GM11168 (cell line): ENCODE measurements at regions not wholly inside any gene's neighbourhood (a gene's known extent, or its start where the extent isn't known, plus 50 kb on each side); places are given as distances from the start of the nearest gene placed in this dataset.

Experiments used
- in situ Hi-C: fragments of 300-500 bp; cut with MboI; formaldehyde crosslinking; loops from one replicate; pipeline ENCODE4 v1.12.0; 2022; ENCODE audit warnings: low sequenced_read_pairs; ENCODE audit not compliant: unreplicated experiment

DNA sequence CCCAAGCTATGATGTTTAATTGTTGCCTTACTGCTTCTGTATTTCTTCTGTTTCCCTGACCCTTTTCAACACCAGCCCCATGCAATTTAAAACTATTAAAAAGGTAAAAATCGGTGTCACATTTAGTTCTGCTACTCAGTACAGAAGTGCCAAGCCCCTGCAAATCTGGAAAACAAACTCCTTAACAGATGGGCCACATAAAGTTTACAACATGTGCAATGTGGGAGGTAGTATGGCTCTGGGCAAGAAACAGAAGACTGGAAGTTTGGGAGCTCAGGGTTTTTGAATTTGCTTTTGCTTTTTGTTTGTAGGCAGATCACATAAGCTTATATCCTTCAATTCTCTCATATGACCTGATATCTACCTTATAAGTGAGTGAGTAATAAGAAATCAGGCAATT is 404.0 kb upstream of the ATP2B1 start:
- in situ Hi-C loops: no loop called here

DNA sequence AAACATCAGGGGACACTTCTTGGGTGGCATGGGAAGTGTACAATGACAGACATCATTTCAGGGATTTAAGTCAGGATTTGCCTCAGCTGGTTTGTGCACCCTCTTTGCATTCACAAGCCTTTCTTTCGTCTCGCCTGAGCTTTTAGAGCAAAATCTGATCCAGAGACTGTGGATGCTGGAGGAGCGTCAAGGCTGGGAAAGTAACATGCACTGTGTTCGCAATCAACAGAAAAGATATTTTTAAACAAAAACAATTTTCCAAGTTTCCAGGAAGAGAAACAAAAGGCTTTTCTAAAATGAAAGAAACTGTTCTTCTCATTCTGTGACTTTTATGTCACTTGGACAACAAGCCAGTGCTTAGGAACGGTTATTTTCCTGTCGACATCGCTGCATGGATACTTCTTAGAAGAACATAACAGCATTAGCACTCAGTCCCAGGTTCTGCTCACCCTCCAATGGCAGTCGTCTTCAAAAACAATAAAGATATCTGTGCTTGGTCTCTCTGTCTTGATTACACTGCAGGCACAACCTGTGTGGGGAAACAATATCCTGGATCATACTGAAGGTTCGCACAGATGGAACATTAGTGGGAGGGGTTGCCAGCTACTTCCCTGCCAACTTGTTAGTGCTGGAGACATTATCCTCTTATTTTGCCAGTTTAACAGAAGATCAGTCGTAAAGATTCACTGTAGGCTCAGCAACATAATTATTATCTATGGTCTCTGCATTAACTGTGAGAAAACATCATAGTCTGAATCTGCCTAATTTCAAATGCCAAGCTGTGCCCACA is 403.3 kb upstream of the ATP2B1 start:
- in situ Hi-C loops: no loop called here

DNA sequence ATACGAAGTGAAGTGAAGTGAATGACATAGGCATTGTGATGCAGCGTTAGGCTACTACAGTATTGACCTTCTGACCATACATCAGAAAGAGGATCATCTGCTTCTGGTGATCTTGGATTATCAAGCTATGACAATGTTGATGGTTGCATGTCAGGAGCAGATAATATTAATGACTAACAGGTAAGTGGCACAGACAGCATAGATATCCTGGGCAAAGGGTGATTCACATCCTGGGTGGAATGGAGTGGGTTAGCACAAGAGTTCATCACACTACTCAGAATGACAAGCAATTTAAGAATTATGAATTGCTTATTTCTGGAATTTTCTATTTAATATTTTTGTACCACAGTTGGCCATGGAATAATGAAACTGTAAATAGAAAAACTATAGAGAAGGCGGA is 397.9 kb upstream of the ATP2B1 start:
- in situ Hi-C loops: loop anchor here (10.0 kb wide), 1 partner anchor 562 kb away; no protein-coding TSS in a partner anchor

- in situ Hi-C loops: loop anchor here (10.0 kb wide), 1 partner anchor 558 kb away; no protein-coding TSS in a partner anchor
These were observed 394.5 kb upstream of the ATP2B1 start for GRCh38 chr12:90102957-90103652.

- in situ Hi-C loops: loop anchor here (10.0 kb wide), 1 partner anchor 556 kb away; no protein-coding TSS in a partner anchor
These were observed 391.9 kb upstream of the ATP2B1 start for GRCh38 chr12:90100579-90100978.

DNA sequence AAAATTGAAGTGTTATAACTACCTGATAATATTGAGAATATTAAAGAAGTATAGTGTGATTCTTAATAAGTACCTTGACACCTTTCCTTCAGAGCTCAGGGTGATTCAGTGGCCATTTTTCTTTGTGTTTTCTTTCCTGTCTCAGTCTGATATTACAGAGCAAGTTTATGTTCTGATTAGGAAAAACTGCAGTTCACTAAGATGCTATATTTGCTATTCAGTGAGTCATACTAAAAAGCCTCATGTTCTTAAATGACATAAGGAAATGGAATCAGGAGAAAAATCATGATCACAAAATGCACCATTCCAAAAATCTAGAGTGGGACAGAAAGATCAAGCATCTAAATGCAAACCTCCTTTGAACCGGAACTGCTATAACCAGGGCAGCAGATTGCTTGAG is 390.6 kb upstream of the ATP2B1 start:
- in situ Hi-C loops: no loop called here

GRCh38 chr12:90098132-90098779 is 389.6 kb upstream of the ATP2B1 start:
- in situ Hi-C loops: no loop called here

DNA sequence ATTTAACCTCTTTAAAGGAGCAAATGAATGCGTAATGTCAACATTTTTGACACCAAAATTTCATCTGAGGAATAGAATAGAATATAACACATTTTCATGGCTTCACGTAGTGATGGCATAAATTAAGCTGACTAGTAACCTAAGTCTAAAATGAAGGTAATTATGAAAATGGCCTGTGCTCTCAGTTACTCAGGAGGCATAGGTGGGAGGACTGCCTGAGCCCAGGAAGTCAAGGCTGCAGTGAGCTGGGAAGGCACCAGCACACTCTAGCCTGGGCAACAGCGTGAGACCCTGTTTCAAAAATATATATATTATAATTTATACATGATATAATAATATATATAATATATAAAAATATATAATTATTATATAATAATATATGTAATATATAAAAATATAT is 383.2 kb upstream of the ATP2B1 start:
- in situ Hi-C loops: no loop called here

GRCh38 chr12:90090929-90091651 is 382.5 kb upstream of the ATP2B1 start:
- in situ Hi-C loops: no loop called here

GRCh38 chr12:90086281-90086680 is 377.6 kb upstream of the ATP2B1 start:
- in situ Hi-C loops: no loop called here

DNA sequence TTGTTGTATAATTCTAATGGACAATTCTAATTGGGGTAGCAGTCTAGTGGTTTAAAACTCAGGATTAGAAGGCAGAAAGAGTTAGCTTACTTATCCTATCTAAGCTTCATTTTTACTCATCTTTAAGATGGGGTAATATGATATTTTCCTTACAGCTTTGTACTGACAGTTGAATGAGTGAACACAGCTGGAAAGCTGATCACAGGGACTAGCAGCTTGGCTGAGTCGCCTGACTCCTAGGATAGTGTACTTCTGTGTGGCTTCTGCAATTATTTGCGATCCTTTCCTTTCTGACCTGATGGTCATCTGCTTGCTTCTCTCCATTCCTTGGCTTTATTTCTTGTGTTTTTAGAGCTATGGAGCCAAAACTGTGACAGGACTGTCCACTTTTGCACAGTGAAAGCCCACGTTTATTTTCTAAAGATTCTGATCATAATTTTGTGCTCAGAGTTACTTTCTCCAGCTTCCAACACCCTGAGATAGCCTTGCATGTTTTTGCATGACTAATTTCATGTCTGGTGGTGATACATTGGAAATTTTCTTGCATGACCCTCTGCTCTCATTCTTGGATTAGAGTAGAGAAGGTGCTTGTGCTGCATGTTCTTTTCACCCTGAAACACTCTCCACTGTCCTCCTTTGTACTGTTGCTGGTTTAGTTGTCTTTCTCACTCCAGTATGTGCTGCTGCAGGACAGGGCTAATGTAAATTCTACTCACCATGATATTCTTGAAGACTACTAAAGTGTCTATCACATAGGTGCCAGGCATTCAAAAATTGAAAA is 377.0 kb upstream of the ATP2B1 start:
- in situ Hi-C loops: no loop called here

DNA sequence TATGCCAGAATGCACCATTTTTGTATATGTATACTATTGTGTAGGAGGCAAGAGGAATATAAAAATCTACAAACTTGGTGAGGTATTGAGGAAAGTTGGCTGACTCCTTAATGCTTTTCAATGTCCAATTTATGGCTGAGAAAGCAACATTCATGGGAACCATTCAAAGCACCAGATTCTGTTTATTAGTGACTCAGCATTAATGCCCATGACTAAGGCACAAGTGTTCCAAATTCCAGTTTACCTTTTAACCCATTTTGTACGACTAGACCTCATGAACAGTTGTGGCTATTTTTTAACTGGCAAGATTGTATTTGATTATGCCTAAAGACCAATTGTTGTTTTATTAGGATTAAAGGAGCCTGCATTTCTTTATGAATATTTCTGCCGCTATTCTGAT is 375.4 kb upstream of the ATP2B1 start:
- in situ Hi-C loops: no loop called here

GRCh38 chr12:90080616-90081015 is 372.0 kb upstream of the ATP2B1 start:
- in situ Hi-C loops: no loop called here

DNA sequence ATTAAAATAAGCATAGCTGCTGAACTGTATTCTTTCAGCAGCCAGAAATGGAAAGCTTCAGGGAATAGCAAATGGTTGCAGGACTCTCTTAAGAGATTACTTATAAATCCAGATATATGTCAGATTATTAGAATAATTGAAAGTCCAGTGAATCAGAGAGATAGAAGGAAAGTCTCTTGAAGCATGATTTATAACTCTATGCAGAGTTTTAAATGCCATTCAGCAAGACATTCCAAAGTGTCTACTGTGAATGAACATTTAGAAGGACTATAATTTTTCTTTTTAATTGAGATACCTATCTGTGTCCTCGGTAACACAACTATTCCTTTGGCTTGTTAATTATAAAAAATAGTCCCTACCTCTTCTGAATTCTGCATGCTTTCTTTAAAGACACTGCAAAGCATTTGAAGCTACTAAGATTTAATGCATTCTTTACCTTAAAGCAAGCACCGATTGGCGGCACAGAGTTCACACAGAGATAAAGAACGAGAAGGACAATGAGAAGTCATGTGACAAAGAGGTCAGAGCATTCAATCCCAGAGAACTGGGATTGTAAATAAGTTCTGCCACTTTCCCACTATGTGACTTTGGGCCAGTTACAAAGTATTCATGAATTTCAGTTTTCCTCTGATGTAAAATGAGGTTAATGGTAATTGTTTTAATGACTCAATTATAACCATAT is 371.0 kb upstream of the ATP2B1 start:
- in situ Hi-C loops: no loop called here

- in situ Hi-C loops: no loop called here
These were observed 369.7 kb upstream of the ATP2B1 start for GRCh38 chr12:90078344-90078743.

DNA sequence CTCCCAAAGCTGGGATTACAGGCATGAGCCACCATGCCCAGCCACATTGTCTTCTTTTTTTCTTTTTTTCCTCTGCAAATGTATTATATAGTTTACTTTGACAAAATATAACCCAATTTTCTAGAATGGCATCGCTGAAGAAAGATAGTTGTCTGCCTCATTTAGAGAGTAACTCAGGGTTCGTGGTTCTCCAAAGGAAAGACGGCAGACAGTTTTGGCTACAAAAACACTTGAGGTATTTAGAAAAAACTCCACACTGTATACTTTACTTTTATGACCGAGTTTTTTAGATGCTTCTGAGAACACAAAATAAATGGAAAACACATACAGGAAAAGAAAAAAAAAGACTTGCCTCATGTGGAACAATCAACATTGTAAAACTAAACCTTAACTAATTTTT is 369.1 kb upstream of the ATP2B1 start:
- in situ Hi-C loops: no loop called here

DNA sequence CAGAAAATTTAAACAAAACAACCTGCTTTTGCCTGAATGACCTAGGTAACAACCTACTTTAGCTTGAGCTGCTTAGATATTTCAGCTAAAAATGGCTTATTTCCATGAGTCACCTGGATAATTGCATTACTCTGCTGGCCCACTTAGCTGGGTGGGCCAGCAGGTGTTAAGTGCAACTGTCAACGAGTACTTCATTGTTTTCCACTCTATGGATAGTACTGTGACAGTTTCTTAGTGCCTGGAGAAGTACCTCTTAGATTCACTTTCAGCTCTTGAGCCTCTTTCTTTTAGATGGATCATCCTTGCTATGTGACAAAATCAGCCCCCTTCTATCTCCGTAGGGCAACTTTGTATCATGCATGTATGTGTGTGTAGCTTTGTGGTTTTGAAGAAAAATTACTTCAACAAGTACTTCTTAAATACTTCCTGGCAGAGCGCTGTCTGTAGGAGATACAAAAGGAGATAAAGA is 368.2 kb upstream of the ATP2B1 start:
- in situ Hi-C loops: no loop called here

DNA sequence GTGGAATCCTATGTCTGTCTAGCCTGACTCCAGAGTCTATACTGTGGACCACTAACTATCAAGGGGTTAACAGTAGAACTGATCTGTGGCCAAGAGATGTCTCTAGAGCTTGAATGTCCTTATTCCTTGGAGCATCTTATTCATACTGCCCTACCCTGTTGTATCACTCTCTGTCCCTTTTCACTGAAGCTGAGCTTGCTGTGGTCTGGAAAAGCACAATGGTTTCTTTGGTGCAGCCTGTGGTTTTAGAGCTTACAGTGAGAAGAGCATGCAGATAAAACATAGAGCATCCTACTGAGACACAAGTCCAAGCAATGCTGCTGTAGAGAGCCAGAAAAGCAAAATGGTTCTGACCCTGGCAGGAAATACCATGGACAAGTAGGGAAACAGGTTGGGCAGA is 367.0 kb upstream of the ATP2B1 start:
- in situ Hi-C loops: no loop called here

GRCh38 chr12:90074086-90074485 is 365.4 kb upstream of the ATP2B1 start:
- in situ Hi-C loops: no loop called here
